ENCODE measurements at regions not wholly inside any gene's neighbourhood (a gene's known extent, or its start where the extent isn't known, plus 50 kb on each side); places are given as distances from the start of the nearest gene placed in this dataset.

- peaks cover 0 to 2% (median 1%) of the 10 kb centered on the region in 3 donors for H3K27me3 Mint-ChIP-seq (ENCODE audit: low read depth in 3 of 3)
- Histone ChIP-seq H3K36me3 (replicated peaks in 1 of 2; ENCODE audit: control insufficient read depth in 1 of 2, insufficient read depth in 2 of 2, low read length in 2 of 2) (no peaks in the 10 kb centered on the region), H3K27ac (ENCODE audit: low read depth in 1 of 2, low read length in 2 of 2) (no peak overlapping the region), H3K9me3 (replicated peaks in 1 of 2; ENCODE audit: control insufficient read depth in 1 of 2, insufficient read depth in 1 of 2, low read length in 2 of 2) (no peaks in the 10 kb centered on the region), H2AFZ (ENCODE audit: insufficient read depth, low read depth, low read length, poor library complexity, severe bottlenecking) (no peak overlapping the region), H3K79me2 (ENCODE audit: insufficient read depth, low read length) (no peaks in the 10 kb centered on the region), H3K27me3 (ENCODE audit: control insufficient read depth in 2 of 2, insufficient read depth in 2 of 2, low read length in 2 of 2) (no peaks in the 10 kb centered on the region), H3K4me2 (replicated peaks; ENCODE audit: extremely low read depth, low read length, poor library complexity, severe bottlenecking) (no peak overlapping the region), H4K20me1 (ENCODE audit: insufficient read depth, low read length) (no peaks in the 10 kb centered on the region), H3K9ac (ENCODE audit: insufficient read depth, low read length, poor library complexity, severe bottlenecking) (no peak overlapping the region), H3K4me1 (ENCODE audit: control insufficient read depth in 1 of 2, insufficient read depth in 2 of 2, low read length in 2 of 2) (no peaks in the 10 kb centered on the region), H3K4me3 (replicated peaks in 1 of 3; ENCODE audit: low read depth in 2 of 3, low read length in 3 of 3) (no peak overlapping the region)
- TF ChIP-seq, protein P1, sequence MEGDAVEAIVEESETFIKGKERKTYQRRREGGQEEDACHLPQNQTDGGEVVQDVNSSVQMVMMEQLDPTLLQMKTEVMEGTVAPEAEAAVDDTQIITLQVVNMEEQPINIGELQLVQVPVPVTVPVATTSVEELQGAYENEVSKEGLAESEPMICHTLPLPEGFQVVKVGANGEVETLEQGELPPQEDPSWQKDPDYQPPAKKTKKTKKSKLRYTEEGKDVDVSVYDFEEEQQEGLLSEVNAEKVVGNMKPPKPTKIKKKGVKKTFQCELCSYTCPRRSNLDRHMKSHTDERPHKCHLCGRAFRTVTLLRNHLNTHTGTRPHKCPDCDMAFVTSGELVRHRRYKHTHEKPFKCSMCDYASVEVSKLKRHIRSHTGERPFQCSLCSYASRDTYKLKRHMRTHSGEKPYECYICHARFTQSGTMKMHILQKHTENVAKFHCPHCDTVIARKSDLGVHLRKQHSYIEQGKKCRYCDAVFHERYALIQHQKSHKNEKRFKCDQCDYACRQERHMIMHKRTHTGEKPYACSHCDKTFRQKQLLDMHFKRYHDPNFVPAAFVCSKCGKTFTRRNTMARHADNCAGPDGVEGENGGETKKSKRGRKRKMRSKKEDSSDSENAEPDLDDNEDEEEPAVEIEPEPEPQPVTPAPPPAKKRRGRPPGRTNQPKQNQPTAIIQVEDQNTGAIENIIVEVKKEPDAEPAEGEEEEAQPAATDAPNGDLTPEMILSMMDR (IDR thresholded peaks at IDR 0.05) = no peak
- H3K4me3 Mint-ChIP-seq = no peak overlapping the region
- intact Hi-C loops (cut with micrococcal nuclease) = no loop called here
- no peak overlapping the region for H3K27ac Mint-ChIP-seq
- no peak for DNase-seq
- H3K9me3 Mint-ChIP-seq = peaks cover 0 to 11% (median 2%) of the 10 kb centered on the region in 7 donors
- 100% methylated on average over 1 of the region's 8 CpGs for WGBS (ENCODE audit: insufficient coverage)
- H3K36me3 Mint-ChIP-seq = no peaks in the 10 kb centered on the region
- H3K4me1 Mint-ChIP-seq = no peaks in the 10 kb centered on the region
Observed at GRCh38 chr7:20980232-20980631, 193.5 kb upstream of the SP8 start.

DNA sequence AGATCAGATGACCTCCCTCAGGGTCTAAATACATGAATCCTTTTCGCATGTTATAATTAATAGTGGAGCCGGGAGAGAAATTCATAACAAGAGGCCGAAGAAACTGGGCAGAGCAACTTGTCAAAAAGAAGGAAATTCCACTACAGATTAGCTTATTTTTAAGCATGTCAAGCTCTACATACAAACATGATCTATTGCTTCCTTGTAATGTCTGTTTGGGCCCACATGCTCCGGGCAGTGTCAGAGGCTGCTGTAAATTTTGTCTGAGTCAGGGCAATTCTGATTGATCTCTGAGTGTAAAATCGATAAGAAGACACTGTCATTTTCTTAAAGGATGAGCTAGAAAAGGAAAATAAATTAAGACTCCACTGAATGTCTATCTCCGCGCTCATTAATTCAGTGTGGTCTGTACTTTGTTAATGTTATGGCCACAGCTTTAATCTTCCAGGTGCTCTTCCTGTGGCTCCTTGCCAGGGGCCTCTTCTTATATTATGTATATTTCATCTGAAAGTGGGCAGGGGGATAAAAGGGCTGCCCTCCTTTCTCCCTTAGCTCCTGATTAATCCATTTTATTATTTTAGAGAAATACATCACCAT lies 194.1 kb upstream of the SP8 start:
- peaks cover 0 to 11% (median 2%) of the 10 kb centered on the region in 7 donors for H3K9me3 Mint-ChIP-seq
- intact Hi-C loops (cut with micrococcal nuclease) = no loop called here
- no peak overlapping the region for H3K27ac ChIP-seq (ENCODE audit: low read depth in 1 of 2, low read length in 2 of 2)

More for the DNA sequence above, 194.1 kb upstream of the SP8 start:
- Histone ChIP-seq H3K4me1 (ENCODE audit: control insufficient read depth in 1 of 2, insufficient read depth in 2 of 2, low read length in 2 of 2) (no peaks in the 10 kb centered on the region), H3K9ac (ENCODE audit: insufficient read depth, low read length, poor library complexity, severe bottlenecking) (no peak overlapping the region), H3K4me2 (replicated peaks; ENCODE audit: extremely low read depth, low read length, poor library complexity, severe bottlenecking) (no peak overlapping the region), H3K4me3 (replicated peaks in 1 of 3; ENCODE audit: low read depth in 2 of 3, low read length in 3 of 3) (no peak overlapping the region), H4K20me1 (ENCODE audit: insufficient read depth, low read length) (no peaks in the 10 kb centered on the region), H3K79me2 (ENCODE audit: insufficient read depth, low read length) (no peaks in the 10 kb centered on the region), H3K36me3 (replicated peaks in 1 of 2; ENCODE audit: control insufficient read depth in 1 of 2, insufficient read depth in 2 of 2, low read length in 2 of 2) (no peaks in the 10 kb centered on the region), H2AFZ (ENCODE audit: insufficient read depth, low read depth, low read length, poor library complexity, severe bottlenecking) (no peak overlapping the region), H3K27me3 (ENCODE audit: control insufficient read depth in 2 of 2, insufficient read depth in 2 of 2, low read length in 2 of 2) (no peaks in the 10 kb centered on the region), H3K9me3 (replicated peaks in 1 of 2; ENCODE audit: control insufficient read depth in 1 of 2, insufficient read depth in 1 of 2, low read length in 2 of 2) (no peaks in the 10 kb centered on the region)
- WGBS (ENCODE audit: insufficient coverage) = 8% methylated on average over 2 of the region's 7 CpGs
- H3K36me3 Mint-ChIP-seq = no peaks in the 10 kb centered on the region
- no peaks in the 10 kb centered on the region for H3K4me1 Mint-ChIP-seq
- no peak for DNase-seq
- H3K27me3 Mint-ChIP-seq (ENCODE audit: low read depth in 3 of 3) = peaks cover 0 to 2% (median 1%) of the 10 kb centered on the region in 3 donors
- H3K27ac Mint-ChIP-seq = no peak overlapping the region
- TF ChIP-seq, protein P1 (IDR thresholded peaks at IDR 0.05) = no peak
- H3K4me3 Mint-ChIP-seq = no peak overlapping the region

Measured in CD14-positive monocyte (primary cell).